IMR-90 (cell line): ENCODE measurements at regions not wholly inside any gene's neighbourhood (a gene's known extent, or its start where the extent isn't known, plus 50 kb on each side); places are given as distances from the start of the nearest gene placed in this dataset.

ENCODE experiments used
- ATAC-seq: fragments of 200-7000 bp; cut with Tn5 transposase; 2 replicates; pipeline ENCODE4 v1.9.1; 2020; ENCODE audit warnings: low read depth, mild to moderate bottlenecking, moderate library complexity
- BruUV-seq: library from RNA; stranded (reverse); fragments of 400-500 nt; replicated peaks from 2 replicates; lab custom pipeline; 2021; lab: Mats Ljungman, UMichigan
- CTCF ChIA-PET: fragments of 300-600 bp; formaldehyde crosslinking; extraction: SDS; loops from one replicate; lab custom pipeline; 2021; ENCODE audit warnings: antibody characterized with exemption; lab: Yijun Ruan, JAX
- POLR2A ChIA-PET: fragments of 300-600 bp; sonication (Branson Sonifier 250); formaldehyde crosslinking; loops from one replicate; lab custom pipeline; 2022; ENCODE audit warnings: antibody characterized with exemption; ENCODE audit not compliant: unreplicated experiment; lab: Charles Lee
- DNase-seq: peaks from one replicate; pipeline ENCODE4 v3.0.0; 2013
- H2AFZ ChIP-seq: replicated peaks from 2 replicates; pipeline ENCODE3; 2013; ENCODE audit warnings: low read length, mild to moderate bottlenecking; ENCODE audit not compliant: poor library complexity
- H2AK5ac ChIP-seq: 2 replicates; pipeline ENCODE4 v1.6.1; 2013; ENCODE audit warnings: low read depth, low read length, inconsistent platforms
- H2AK9ac ChIP-seq: replicated peaks from 2 replicates; pipeline ENCODE3; 2013; ENCODE audit warnings: mild to moderate bottlenecking, low read depth, low read length, moderate library complexity; ENCODE audit not compliant: poor library complexity
- H2BK120ac ChIP-seq: 2 replicates; pipeline ENCODE4 v1.6.1; 2013; ENCODE audit warnings: low read depth, low read length, inconsistent platforms
- H2BK15ac ChIP-seq: 3 replicates; pipeline ENCODE4 v1.6.1; 2013; ENCODE audit warnings: low read depth, low read length, inconsistent platforms
- H2BK20ac ChIP-seq: 2 replicates; pipeline ENCODE4 v1.6.1; 2013; ENCODE audit warnings: low read depth, mild to moderate bottlenecking, inconsistent platforms, low read length, moderate library complexity
- H2BK5ac ChIP-seq: 2 replicates; pipeline ENCODE4 v1.6.1; 2013; ENCODE audit warnings: mild to moderate bottlenecking, low read depth, low read length, inconsistent platforms; ENCODE audit not compliant: poor library complexity, severe bottlenecking
- H3K14ac ChIP-seq: replicated peaks from 2 replicates; pipeline ENCODE4 v1.6.1; 2013; ENCODE audit warnings: low read depth, low read length, inconsistent platforms
- H3K18ac ChIP-seq: 2 replicates; pipeline ENCODE4 v1.6.1; 2013; ENCODE audit warnings: low read depth, low read length, control low read depth
- H3K23ac ChIP-seq: 2 replicates; pipeline ENCODE4 v1.6.1; 2013; ENCODE audit warnings: low read depth, low read length, inconsistent platforms
- H3K27ac ChIP-seq: 2 replicates; pipeline ENCODE4 v1.5.1; 2013; ENCODE audit warnings: mild to moderate bottlenecking, control low read depth, low read length; ENCODE audit not compliant: insufficient read depth
- H3K27me3 ChIP-seq: 2 replicates; pipeline ENCODE4 v1.6.1; 2013; ENCODE audit warnings: low read length; ENCODE audit not compliant: control insufficient read depth, insufficient read depth
- H3K36me3 ChIP-seq: 2 replicates; pipeline ENCODE4 v1.6.1; 2013; ENCODE audit warnings: low read length, mixed read lengths; ENCODE audit not compliant: control insufficient read depth, insufficient read depth
- H3K4ac ChIP-seq: 2 replicates; pipeline ENCODE4 v1.6.1; 2013; ENCODE audit warnings: low read depth, low read length, inconsistent platforms
- H3K4me1 ChIP-seq: 2 replicates; pipeline ENCODE4 v1.6.1; 2013; ENCODE audit warnings: low read length, mixed read lengths; ENCODE audit not compliant: control insufficient read depth, insufficient read depth
- H3K4me2 ChIP-seq: 2 replicates; pipeline ENCODE4 v1.6.1; 2013; ENCODE audit warnings: low read depth, mild to moderate bottlenecking, control low read depth, low read length, moderate library complexity
- H3K4me3 ChIP-seq: 2 replicates; pipeline ENCODE4 v1.5.1; 2013; ENCODE audit warnings: low read depth, mild to moderate bottlenecking, control low read depth, low read length, moderate library complexity; ENCODE audit not compliant: insufficient read depth
- H3K56ac ChIP-seq: 2 replicates; pipeline ENCODE4 v1.6.1; 2013; ENCODE audit warnings: low read length, inconsistent platforms; ENCODE audit not compliant: insufficient read depth; ENCODE audit errors: extremely low read depth
- H3K79me1 ChIP-seq, 2 experiments: 2 replicates each; pipeline ENCODE4 v1.6.1; 2013; ENCODE audit warnings: low read length in 2 of 2, inconsistent platforms in 1 of 2, low read depth in 1 of 2
- H3K9ac ChIP-seq: 2 replicates; pipeline ENCODE4 v1.6.1; 2013; ENCODE audit warnings: low read depth, low read length, control low read depth
- H3K9me1 ChIP-seq: 2 replicates; pipeline ENCODE4 v1.6.1; 2013; ENCODE audit warnings: low read length, inconsistent platforms; ENCODE audit not compliant: insufficient read depth
- H3K9me3 ChIP-seq: 2 replicates; pipeline ENCODE4 v1.6.1; 2013; ENCODE audit warnings: low read length; ENCODE audit not compliant: control insufficient read depth, insufficient read depth
- H4K20me1 ChIP-seq: 2 replicates; pipeline ENCODE4 v1.6.1; 2013; ENCODE audit warnings: low read length, inconsistent platforms; ENCODE audit not compliant: insufficient read depth
- H4K5ac ChIP-seq: 2 replicates; pipeline ENCODE4 v1.6.1; 2013; ENCODE audit warnings: mild to moderate bottlenecking, low read depth, low read length, control low read depth
- H4K8ac ChIP-seq, 2 experiments: 2 replicates each; pipeline ENCODE4 v1.6.1; 2013; ENCODE audit warnings: low read depth in 2 of 2, low read length in 2 of 2, control low read depth in 1 of 2, inconsistent platforms in 1 of 2
- H4K91ac ChIP-seq: 2 replicates; pipeline ENCODE4 v1.6.1; 2013; ENCODE audit warnings: low read depth, low read length, inconsistent platforms; ENCODE audit not compliant: insufficient read depth
- FOS ChIP-seq: fragments of 150-350 bp; IDR thresholded peaks from 2 replicates; pipeline ENCODE4 v1.6.1; 2016; ENCODE audit warnings: low read depth, low read length
- NFE2L2 ChIP-seq: fragments of 150-350 bp; IDR thresholded peaks from 2 replicates; pipeline ENCODE4 v1.6.1; 2016; ENCODE audit warnings: low read depth, mild to moderate bottlenecking, low read length
- POLR2A ChIP-seq: IDR thresholded peaks from 2 replicates; pipeline ENCODE4 v1.6.1; 2012; ENCODE audit warnings: mild to moderate bottlenecking, low read depth, low read length
- RCOR1 ChIP-seq: IDR thresholded peaks from 2 replicates; pipeline ENCODE4 v1.6.1; 2012; ENCODE audit warnings: mild to moderate bottlenecking, low read length, improper control_type of control experiment; ENCODE audit not compliant: insufficient replicate concordance
- SMC3 ChIP-seq: fragments of 150-350 bp; IDR thresholded peaks from 2 replicates; pipeline ENCODE4 v1.6.1; 2016; ENCODE audit warnings: low read depth, mild to moderate bottlenecking, antibody characterized with exemption, low read length, moderate library complexity
- WGBS, 2 experiments: methylation state at CpG; one replicate each; pipeline versions ENCODE4 v1.1.5 to v1.1.7; 2013; ENCODE audit warnings: missing lambda C conversion rate in 2 of 2; ENCODE audit not compliant: insufficient read length in 1 of 2; ENCODE audit errors: extremely low coverage in 2 of 2; 5-methylcytosine and 5-hydroxymethylcytosine counted together
- dilution Hi-C: fragments of 300-500 bp; cut with HindIII; formaldehyde crosslinking; loops from one replicate; pipeline ENCODE4 v1.14.3; 2018; ENCODE audit warnings: low sequenced_read_pairs; ENCODE audit not compliant: unreplicated experiment
- in situ Hi-C: fragments of 300-500 bp; cut with MboI; formaldehyde crosslinking; loops from 3 replicates; pipeline ENCODE4 v1.14.3; 2019; ENCODE audit warnings: low sequenced_read_pairs, inconsistent platforms, mixed read lengths
- intact Hi-C: fragments of 100-400 bp; cut with micrococcal nuclease; formaldehyde crosslinking; loops from 2 replicates; pipeline ENCODE4 v1.10.0; 2022

DNA sequence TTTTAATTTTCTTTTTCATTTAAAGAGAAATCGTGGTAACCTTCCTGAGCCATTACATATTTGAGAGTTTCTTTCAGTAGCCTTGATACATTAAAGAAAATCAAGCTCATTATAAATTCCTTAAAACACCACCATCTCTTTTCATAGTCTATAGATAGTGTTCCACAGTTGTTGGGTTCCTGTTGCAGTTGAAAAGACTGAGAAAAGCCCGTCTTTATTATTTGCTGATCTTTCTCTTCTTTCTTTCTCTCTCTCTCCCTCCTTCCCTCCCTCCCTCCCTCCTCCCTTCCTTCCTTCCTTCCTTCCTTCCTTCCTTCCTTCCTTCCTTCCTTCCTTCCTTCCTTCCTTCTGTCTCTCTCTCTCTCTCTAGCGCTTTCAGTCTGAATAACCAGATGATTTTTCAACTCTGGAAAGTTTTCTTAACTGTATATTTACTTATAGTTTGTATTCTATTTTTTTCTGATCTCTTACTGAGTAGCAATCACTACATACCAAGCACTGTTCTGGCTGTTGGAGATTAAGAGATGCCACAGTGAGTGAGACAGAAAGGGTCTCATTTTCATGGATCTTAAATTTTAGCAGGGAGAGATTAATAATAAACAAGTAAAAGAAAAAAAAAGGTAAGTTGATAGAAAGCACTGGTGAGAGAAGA, 157.5 kb downstream of the TINAG start:
- CTCF ChIA-PET = no interaction called here

More for the DNA sequence above, 157.5 kb downstream of the TINAG start:
- H3K4me3 ChIP-seq = no peak overlapping the region
- dilution Hi-C loops = no loop called here
- in situ Hi-C loops = no loop called here
- no peak overlapping the region for H2BK120ac ChIP-seq
- no CpG with 5 or more reads among the region's 3 CpGs for WGBS, 2 experiments
- H2BK20ac ChIP-seq = no peak overlapping the region
- H3K4ac ChIP-seq = no peak overlapping the region
- no peak overlapping the region for H2AFZ ChIP-seq
- intact Hi-C loops = no loop called here
- no peak overlapping the region for H2AK9ac ChIP-seq
- H3K9me1 ChIP-seq = no peaks in the 10 kb centered on the region
- H3K79me1 ChIP-seq = no peaks in the 10 kb centered on the region
- no peaks in the 10 kb centered on the region for H3K27me3 ChIP-seq
- no peak overlapping the region for H3K56ac ChIP-seq
- no peak overlapping the region for H2BK5ac ChIP-seq
- no peak overlapping the region for H3K27ac ChIP-seq
- ATAC-seq = no peak
- no TSS peak for BruUV-seq
- H4K91ac ChIP-seq = no peak overlapping the region
- no peak overlapping the region for H2AK5ac ChIP-seq
- no peak overlapping the region for H2BK15ac ChIP-seq
- no peaks in the 10 kb centered on the region for H3K36me3 ChIP-seq
- no peak overlapping the region for H4K5ac ChIP-seq
- DNase-seq = no peak
- H3K4me2 ChIP-seq = no peak overlapping the region
- H4K8ac ChIP-seq = no peak overlapping the region
- H3K4me1 ChIP-seq = no peaks in the 10 kb centered on the region
- TF ChIP-seq RCOR1 (no peak), SMC3 (no peak), POLR2A (no peak), FOS (no peak), NFE2L2 (no peak)
- no peak overlapping the region for H3K23ac ChIP-seq
- H3K9me3 ChIP-seq = no peaks in the 10 kb centered on the region
- no peak overlapping the region for H3K14ac ChIP-seq
- no peaks in the 10 kb centered on the region for H4K20me1 ChIP-seq
- no peak overlapping the region for H3K18ac ChIP-seq
- POLR2A ChIA-PET = no interaction called here
- no peak overlapping the region for H3K9ac ChIP-seq
